ENCODE measurements at regions not wholly inside any gene's neighbourhood (a gene's known extent, or its start where the extent isn't known, plus 50 kb on each side); places are given as distances from the start of the nearest gene placed in this dataset.

- ATAC-seq, result no peak
- no peak for DNase-seq
- WGBS, 2 donors, result 69 to 76% methylated on average over 4 of the region's 4 CpGs
- H3K36me3 ChIP-seq, result no peaks in the 10 kb centered on the region
- intact Hi-C loops (cut with DNase I), result no loop called here
- H3K27ac ChIP-seq, result no peak overlapping the region
- no peaks in the 10 kb centered on the region for H3K9me3 ChIP-seq
- no peak overlapping the region for H3K4me3 ChIP-seq
- H3K27me3 ChIP-seq, result no peaks in the 10 kb centered on the region
- H3K4me1 ChIP-seq, result peaks cover 0 to 5% (median 0%) of the 10 kb centered on the region in 3 donors
- FAIRE-seq, result no peak
- no peak for TF ChIP-seq CTCF (IDR thresholded peaks at IDR 0.05)
These were observed 424.4 kb upstream of the NETO1 start for GRCh38 chr18:73292156-73292555.

DNA sequence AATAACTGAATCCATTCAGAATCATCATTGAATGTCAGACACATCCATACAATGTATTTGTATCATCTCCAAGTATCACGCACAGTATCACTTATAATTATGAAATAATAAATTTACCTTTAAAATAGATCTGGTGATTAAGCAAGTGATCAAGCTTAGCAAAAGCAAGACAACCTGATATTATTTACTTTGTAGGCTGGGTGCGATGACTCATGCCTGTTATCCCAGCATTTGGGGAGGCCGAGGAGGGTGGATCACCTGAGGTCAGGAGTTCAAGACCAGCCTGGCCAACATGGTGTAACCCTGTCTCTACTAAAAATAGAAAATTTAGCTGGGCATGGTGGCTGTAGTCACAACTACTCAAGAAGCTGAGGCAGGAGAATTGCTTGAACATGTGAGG, 421.0 kb upstream of the NETO1 start:
- intact Hi-C loops (cut with DNase I), result no loop called here
- DNase-seq (no peak), FAIRE-seq (no peak), ATAC-seq (no peak)
- no peaks in the 10 kb centered on the region for H3K36me3 ChIP-seq
- no peaks in the 10 kb centered on the region for H3K9me3 ChIP-seq
- no peak overlapping the region for H3K27ac ChIP-seq
- H3K4me1 ChIP-seq, result no peaks in the 10 kb centered on the region
- H3K4me3 ChIP-seq, result no peak overlapping the region
- no peak for TF ChIP-seq CTCF (IDR thresholded peaks at IDR 0.05)
- 66 to 84% methylated on average over 3 of the region's 3 CpGs for WGBS, 2 donors
- H3K27me3 ChIP-seq, result no peaks in the 10 kb centered on the region

DNA sequence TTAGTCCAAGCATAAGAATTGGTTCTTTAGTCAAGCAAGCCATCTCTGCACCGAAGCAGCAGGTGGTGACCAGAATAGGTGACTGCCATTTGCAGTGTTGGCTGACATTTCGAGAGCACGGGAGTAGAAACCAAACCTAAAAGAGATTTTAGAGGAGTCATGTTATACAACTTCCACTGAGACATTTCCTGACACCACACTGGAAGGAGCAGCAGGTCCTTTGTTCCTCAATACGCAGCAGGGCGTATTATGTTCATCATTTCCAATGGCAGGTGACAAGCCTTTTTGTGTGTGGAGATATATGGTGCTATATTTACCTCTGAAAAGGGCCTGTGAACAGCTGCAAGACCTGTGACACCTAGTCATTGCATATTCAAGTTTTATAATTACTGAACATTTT, 418.8 kb upstream of the NETO1 start:
- Histone ChIP-seq H3K27me3 (no peaks in the 10 kb centered on the region), H3K4me1 (no peaks in the 10 kb centered on the region), H3K27ac (no peak overlapping the region), H3K36me3 (no peaks in the 10 kb centered on the region), H3K9me3 (no peaks in the 10 kb centered on the region), H3K4me3 (no peak overlapping the region)
- 80 to 91% methylated on average over 5 of the region's 5 CpGs for WGBS, 2 donors
- FAIRE-seq (no peak), DNase-seq (no peak), ATAC-seq (no peak)
- intact Hi-C loops (cut with DNase I), result no loop called here
- TF ChIP-seq CTCF (IDR thresholded peaks at IDR 0.05), result no peak

DNA sequence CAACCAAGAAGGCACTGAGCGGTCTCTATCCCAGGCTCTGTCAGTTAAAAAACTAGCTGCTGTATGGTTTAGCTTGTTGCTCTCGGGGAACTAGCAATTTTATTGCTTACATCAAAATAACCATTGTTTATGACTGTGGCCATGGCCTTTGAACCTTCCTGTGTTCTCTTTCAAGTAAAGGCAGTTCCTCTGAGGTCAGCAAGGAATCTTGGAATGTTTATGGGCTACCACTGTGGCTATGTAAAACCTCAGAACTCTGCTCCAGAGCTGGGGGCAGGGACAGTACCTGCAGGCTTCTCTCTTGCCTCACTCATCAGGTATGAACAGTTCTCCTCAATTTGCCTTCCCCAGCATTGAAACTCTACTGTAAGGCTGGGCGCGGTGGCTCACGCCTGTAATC, 416.0 kb upstream of the NETO1 start:
- ATAC-seq (no peak), FAIRE-seq (no peak), DNase-seq (no peak)
- H3K4me1 ChIP-seq, result no peaks in the 10 kb centered on the region
- H3K36me3 ChIP-seq, result no peaks in the 10 kb centered on the region
- H3K27me3 ChIP-seq, result no peaks in the 10 kb centered on the region
- H3K9me3 ChIP-seq, result no peaks in the 10 kb centered on the region
- H3K4me3 ChIP-seq, result no peak overlapping the region
- intact Hi-C loops (cut with DNase I), result no loop called here
- H3K27ac ChIP-seq, result no peak overlapping the region
- 79 to 88% methylated on average over 5 of the region's 5 CpGs for WGBS, 2 donors
- no peak for TF ChIP-seq CTCF (IDR thresholded peaks at IDR 0.05)

GRCh38 chr18:73283032-73283431, 415.2 kb upstream of the NETO1 start:
- intact Hi-C loops (cut with DNase I), result no loop called here
- no peak for TF ChIP-seq CTCF (IDR thresholded peaks at IDR 0.05)
- no peak for ATAC-seq

More at GRCh38 chr18:73283032-73283431, 415.2 kb upstream of the NETO1 start:
- Histone ChIP-seq H3K4me1 (no peaks in the 10 kb centered on the region), H3K36me3 (no peaks in the 10 kb centered on the region), H3K27me3 (no peaks in the 10 kb centered on the region), H3K27ac (no peak overlapping the region), H3K4me3 (no peak overlapping the region), H3K9me3 (no peaks in the 10 kb centered on the region)
- no peak for DNase-seq
- WGBS, 2 donors, result 83 to 91% methylated on average over 2 of the region's 2 CpGs
- FAIRE-seq, result no peak
